ENCODE measurements at regions not wholly inside any gene's neighbourhood (a gene's known extent, or its start where the extent isn't known, plus 50 kb on each side); places are given as distances from the start of the nearest gene placed in this dataset.

- Mint-ChIP-seq H3K4me1 (peaks cover 33% of the 10 kb centered on the region), H3K27ac (peak overlapping the region; percentile 30; the same call in 1 of the 2 replicates), H3K36me3 (peaks cover 14% of the 10 kb centered on the region), H3K27me3 (ENCODE audit: low read depth) (no peaks in the 10 kb centered on the region), H3K9me3 (peaks cover 21% of the 10 kb centered on the region), H3K4me3 (no peak overlapping the region)
- ATAC-seq (no peak), DNase-seq (ENCODE audit: low spot score) (no peak)
- ChIA-PET CTCF (no interaction called here), POLR2A (no interaction called here)
- TF ChIP-seq NFYB (CRISPR knock-in tag; conservative IDR thresholded peaks at IDR 0.05; ENCODE audit: low read depth): no peak
- no peak for TF ChIP-seq NR1H2 (CRISPR knock-in tag; IDR thresholded peaks at IDR 0.05)
- no peak for TF ChIP-seq ZNF396 (CRISPR knock-in tag; IDR thresholded peaks at IDR 0.05; ENCODE audit: borderline replicate concordance)
- TF ChIP-seq AR (CRISPR knock-in tag; IDR thresholded peaks at IDR 0.05): no peak
- TF ChIP-seq CREB1 (CRISPR knock-in tag; IDR thresholded peaks at IDR 0.05): no peak
- TF ChIP-seq CREM (CRISPR knock-in tag; IDR thresholded peaks at IDR 0.05): no peak
- TF ChIP-seq HMGXB4 (CRISPR knock-in tag; IDR thresholded peaks at IDR 0.05): no peak
- TF ChIP-seq ETV6 (CRISPR knock-in tag; IDR thresholded peaks at IDR 0.05): no peak
- TF ChIP-seq, protein P1, sequence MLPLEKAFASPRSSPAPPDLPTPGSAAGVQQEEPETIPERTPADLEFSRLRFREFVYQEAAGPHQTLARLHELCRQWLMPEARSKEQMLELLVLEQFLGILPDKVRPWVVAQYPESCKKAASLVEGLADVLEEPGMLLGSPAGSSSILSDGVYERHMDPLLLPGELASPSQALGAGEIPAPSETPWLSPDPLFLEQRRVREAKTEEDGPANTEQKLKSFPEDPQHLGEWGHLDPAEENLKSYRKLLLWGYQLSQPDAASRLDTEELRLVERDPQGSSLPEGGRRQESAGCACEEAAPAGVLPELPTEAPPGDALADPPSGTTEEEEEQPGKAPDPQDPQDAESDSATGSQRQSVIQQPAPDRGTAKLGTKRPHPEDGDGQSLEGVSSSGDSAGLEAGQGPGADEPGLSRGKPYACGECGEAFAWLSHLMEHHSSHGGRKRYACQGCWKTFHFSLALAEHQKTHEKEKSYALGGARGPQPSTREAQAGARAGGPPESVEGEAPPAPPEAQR (CRISPR knock-in tag; IDR thresholded peaks at IDR 0.05): no peak
- no peak for TF ChIP-seq E2F1 (CRISPR knock-in tag; IDR thresholded peaks at IDR 0.05)
- no peak for TF ChIP-seq MXD4 (CRISPR knock-in tag; IDR thresholded peaks at IDR 0.05; ENCODE audit: borderline replicate concordance)
- TF ChIP-seq TCF7 (CRISPR knock-in tag; IDR thresholded peaks at IDR 0.05; ENCODE audit: low read depth): no peak
- TF ChIP-seq, protein P2, sequence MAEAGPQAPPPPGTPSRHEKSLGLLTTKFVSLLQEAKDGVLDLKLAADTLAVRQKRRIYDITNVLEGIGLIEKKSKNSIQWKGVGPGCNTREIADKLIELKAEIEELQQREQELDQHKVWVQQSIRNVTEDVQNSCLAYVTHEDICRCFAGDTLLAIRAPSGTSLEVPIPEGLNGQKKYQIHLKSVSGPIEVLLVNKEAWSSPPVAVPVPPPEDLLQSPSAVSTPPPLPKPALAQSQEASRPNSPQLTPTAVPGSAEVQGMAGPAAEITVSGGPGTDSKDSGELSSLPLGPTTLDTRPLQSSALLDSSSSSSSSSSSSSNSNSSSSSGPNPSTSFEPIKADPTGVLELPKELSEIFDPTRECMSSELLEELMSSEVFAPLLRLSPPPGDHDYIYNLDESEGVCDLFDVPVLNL (CRISPR knock-in tag; IDR thresholded peaks at IDR 0.05; ENCODE audit: borderline replicate concordance, low read depth): no peak
- no peak for TF ChIP-seq SMAD4 (CRISPR knock-in tag; IDR thresholded peaks at IDR 0.05)
- TF ChIP-seq GRHL2 (CRISPR knock-in tag; IDR thresholded peaks at IDR 0.05; ENCODE audit: insufficient replicate concordance, severe bottlenecking): no peak
- no peak for TF ChIP-seq ZNF138 (CRISPR knock-in tag; conservative IDR thresholded peaks at IDR 0.05)
- TF ChIP-seq FOXP1 (CRISPR knock-in tag; IDR thresholded peaks at IDR 0.05; ENCODE audit: borderline replicate concordance): no peak
Observed at GRCh38 chr12:72191761-72192160, 80.4 kb upstream of the TRHDE start.

GRCh38 chr12:72197790-72198189 is 74.4 kb upstream of the TRHDE start:
- peaks cover 14% of the 10 kb centered on the region for H3K36me3 Mint-ChIP-seq
- no peak overlapping the region for H3K4me3 Mint-ChIP-seq
- H3K27me3 Mint-ChIP-seq (ENCODE audit: low read depth): no peaks in the 10 kb centered on the region
- peaks cover 24% of the 10 kb centered on the region for H3K9me3 Mint-ChIP-seq
- no peak overlapping the region for H3K27ac Mint-ChIP-seq
- CTCF ChIA-PET: no interaction called here
- ATAC-seq (no peak), DNase-seq (ENCODE audit: low spot score) (no peak)
- peaks cover 25% of the 10 kb centered on the region for H3K4me1 Mint-ChIP-seq
- POLR2A ChIA-PET: no interaction called here
- TF ChIP-seq NR2C2 (CRISPR knock-in tag; IDR thresholded peaks at IDR 0.05): no peak
- no peak for TF ChIP-seq MXD4 (CRISPR knock-in tag; IDR thresholded peaks at IDR 0.05; ENCODE audit: borderline replicate concordance)
- TF ChIP-seq TP53 (CRISPR knock-in tag; IDR thresholded peaks at IDR 0.05): no peak
- no peak for TF ChIP-seq MAX (CRISPR knock-in tag; IDR thresholded peaks at IDR 0.05)
- no peak for TF ChIP-seq KAT7 (CRISPR knock-in tag; IDR thresholded peaks at IDR 0.05; ENCODE audit: borderline replicate concordance)
- no peak for TF ChIP-seq GTF2I (CRISPR knock-in tag; conservative IDR thresholded peaks at IDR 0.05)
- TF ChIP-seq ZNF281 (CRISPR knock-in tag; IDR thresholded peaks at IDR 0.05): no peak

All from WTC11 (cell line).